ENCODE measurements at regions not wholly inside any gene's neighbourhood (a gene's known extent, or its start where the extent isn't known, plus 50 kb on each side); places are given as distances from the start of the nearest gene placed in this dataset.

GRCh38 chr20:10777710-10778109 lies 103.9 kb upstream of the JAG1 start:
- no peak overlapping the region for H3K27ac Mint-ChIP-seq
- Histone ChIP-seq H3K4me1 (no peaks in the 10 kb centered on the region), H3K36me3 (no peaks in the 10 kb centered on the region), H3K9me3 (ENCODE audit: low read depth) (no peaks in the 10 kb centered on the region), H3K4me3 (no peak overlapping the region), H4K20me1 (ENCODE audit: low read depth) (no peaks in the 10 kb centered on the region), H2AFZ (replicated peaks) (no peak overlapping the region), H3K4me2 (no peak overlapping the region), H3K27me3 (peaks cover 12% of the 10 kb centered on the region), H3K9ac (no peak overlapping the region), H3K27ac (no peak overlapping the region), H3K79me2 (ENCODE audit: low read depth) (no peaks in the 10 kb centered on the region), H3F3A (ENCODE audit: low read depth) (no peaks in the 10 kb centered on the region)
- no peak overlapping the region for H3K4me3 Mint-ChIP-seq
- peaks cover 5% of the 10 kb centered on the region for H3K9me3 Mint-ChIP-seq
- H3K4me1 Mint-ChIP-seq = peaks cover 10% of the 10 kb centered on the region
- H3K27me3 Mint-ChIP-seq (ENCODE audit: insufficient read depth, low read depth) = no peaks in the 10 kb centered on the region
- TF ChIP-seq CTCF (IDR thresholded peaks at IDR 0.05) (no peak), EZH2 (IDR thresholded peaks at IDR 0.05) (no peak), EZH2phosphoT487 (IDR thresholded peaks at IDR 0.05) (no peak)
- H3K36me3 Mint-ChIP-seq = no peaks in the 10 kb centered on the region
- no peak for DNase-seq (ENCODE audit: low spot score)

GRCh38 chr20:10779911-10780310 lies 106.1 kb upstream of the JAG1 start:
- no peaks in the 10 kb centered on the region for H3F3A ChIP-seq (ENCODE audit: low read depth)
- no peaks in the 10 kb centered on the region for H3K79me2 ChIP-seq (ENCODE audit: low read depth)
- H3K27ac ChIP-seq = no peak overlapping the region
- Mint-ChIP-seq H3K27ac (no peak overlapping the region), H3K4me3 (no peak overlapping the region), H3K9me3 (peaks cover 4% of the 10 kb centered on the region), H3K36me3 (no peaks in the 10 kb centered on the region), H3K27me3 (ENCODE audit: insufficient read depth, low read depth) (peaks cover 3% of the 10 kb centered on the region), H3K4me1 (peaks cover 12% of the 10 kb centered on the region)
- no peak overlapping the region for H3K4me3 ChIP-seq
- H4K20me1 ChIP-seq (ENCODE audit: low read depth) = no peaks in the 10 kb centered on the region
- H3K9ac ChIP-seq = no peak overlapping the region
- no peak for DNase-seq (ENCODE audit: low spot score)
- no peak overlapping the region for H2AFZ ChIP-seq (replicated peaks)
- H3K4me1 ChIP-seq = peaks cover 3% of the 10 kb centered on the region
- H3K4me2 ChIP-seq = no peak overlapping the region
- H3K36me3 ChIP-seq = no peaks in the 10 kb centered on the region
- no peak for TF ChIP-seq EZH2 (IDR thresholded peaks at IDR 0.05)
- TF ChIP-seq CTCF (IDR thresholded peaks at IDR 0.05) = no peak
- H3K9me3 ChIP-seq (ENCODE audit: low read depth) = no peaks in the 10 kb centered on the region
- no peaks in the 10 kb centered on the region for H3K27me3 ChIP-seq

- Mint-ChIP-seq H3K27me3 (ENCODE audit: insufficient read depth, low read depth) (peaks cover 3% of the 10 kb centered on the region), H3K4me3 (no peak overlapping the region), H3K27ac (peak overlapping the region; percentile 27), H3K9me3 (no peaks in the 10 kb centered on the region), H3K36me3 (no peaks in the 10 kb centered on the region), H3K4me1 (peaks cover 12% of the 10 kb centered on the region)
- H2AFZ ChIP-seq (replicated peaks) = no peak overlapping the region
- no peak overlapping the region for H3K4me3 ChIP-seq
- H3K79me2 ChIP-seq (ENCODE audit: low read depth) = no peaks in the 10 kb centered on the region
- no peaks in the 10 kb centered on the region for H4K20me1 ChIP-seq (ENCODE audit: low read depth)
- no peak overlapping the region for H3K4me2 ChIP-seq
- H3K36me3 ChIP-seq = no peaks in the 10 kb centered on the region
- peaks cover 3% of the 10 kb centered on the region for H3K4me1 ChIP-seq
- H3K9ac ChIP-seq = no peak overlapping the region
- DNase-seq (ENCODE audit: low spot score) = no peak
- no peaks in the 10 kb centered on the region for H3K27me3 ChIP-seq
- TF ChIP-seq CTCF (IDR thresholded peaks at IDR 0.05) = no peak
- no peak for TF ChIP-seq EZH2 (IDR thresholded peaks at IDR 0.05)
- no peak for TF ChIP-seq EZH2phosphoT487 (IDR thresholded peaks at IDR 0.05)
- no peaks in the 10 kb centered on the region for H3K9me3 ChIP-seq (ENCODE audit: low read depth)
- no peak overlapping the region for H3K27ac ChIP-seq
- no peaks in the 10 kb centered on the region for H3F3A ChIP-seq (ENCODE audit: low read depth)
These were observed 107.1 kb upstream of the JAG1 start for GRCh38 chr20:10780901-10781300.

GRCh38 chr20:10781526-10781925 lies 107.7 kb upstream of the JAG1 start:
- Mint-ChIP-seq H3K4me3 (no peak overlapping the region), H3K9me3 (no peaks in the 10 kb centered on the region), H3K36me3 (no peaks in the 10 kb centered on the region), H3K4me1 (peaks cover 12% of the 10 kb centered on the region), H3K27me3 (ENCODE audit: insufficient read depth, low read depth) (peaks cover 3% of the 10 kb centered on the region), H3K27ac (no peak overlapping the region)
- H4K20me1 ChIP-seq (ENCODE audit: low read depth) = no peaks in the 10 kb centered on the region
- H3K4me3 ChIP-seq = no peak overlapping the region
- TF ChIP-seq EZH2 (IDR thresholded peaks at IDR 0.05) (no peak), CTCF (IDR thresholded peaks at IDR 0.05) (no peak), EZH2phosphoT487 (IDR thresholded peaks at IDR 0.05) (no peak)
- no peaks in the 10 kb centered on the region for H3K79me2 ChIP-seq (ENCODE audit: low read depth)
- peaks cover 3% of the 10 kb centered on the region for H3K4me1 ChIP-seq
- no peaks in the 10 kb centered on the region for H3K36me3 ChIP-seq
- H3F3A ChIP-seq (ENCODE audit: low read depth) = no peaks in the 10 kb centered on the region
- H3K9ac ChIP-seq = no peak overlapping the region
- no peak overlapping the region for H3K27ac ChIP-seq
- no peak overlapping the region for H2AFZ ChIP-seq (replicated peaks)
- no peak for DNase-seq (ENCODE audit: low spot score)
- no peak overlapping the region for H3K4me2 ChIP-seq
- no peaks in the 10 kb centered on the region for H3K27me3 ChIP-seq
- no peaks in the 10 kb centered on the region for H3K9me3 ChIP-seq (ENCODE audit: low read depth)
